ENCODE measurements at regions not wholly inside any gene's neighbourhood (a gene's known extent, or its start where the extent isn't known, plus 50 kb on each side); places are given as distances from the start of the nearest gene placed in this dataset.

GRCh38 chr6:22124756-22125155 lies 172.1 kb downstream of the PRL start:
- no peak overlapping the region for H3K4me2 ChIP-seq (ENCODE audit: insufficient read depth, insufficient read length, low read length)
- no peak overlapping the region for H2BK5ac ChIP-seq (ENCODE audit: insufficient read length, low read length)
- no peak for DNase-seq
- no peak overlapping the region for H2AK5ac ChIP-seq (ENCODE audit: insufficient read length, low read length)
- no CpG with 5 or more reads among the region's 2 CpGs for WGBS (ENCODE audit: extremely low coverage, insufficient read length, low lambda C conversion rate)
- H3K4me1 ChIP-seq (ENCODE audit: insufficient read depth, low read length) = peaks cover 4% of the 10 kb centered on the region; the same call in 1 of the 2 replicates
- Mint-ChIP-seq H3K27me3 (ENCODE audit: low read depth) (no peaks in the 10 kb centered on the region), H3K9me3 (peaks cover 13 to 18% of the 10 kb centered on the region in 2 experiments), H3K4me3 (no peak overlapping the region), H3K36me3 (ENCODE audit: insufficient read depth in 1 of 3, low read depth in 3 of 3) (peaks cover 37 to 45% (median 41%) of the 10 kb centered on the region in 3 experiments), H3K27ac (peak overlapping the region in 2 of 3 experiments; percentile 49 to 70; a peak in 2 of 7 replicates), H3K4me1 (peaks cover 10 to 17% of the 10 kb centered on the region in 2 experiments)
- H2AFZ ChIP-seq (ENCODE audit: low read length) = no peak overlapping the region
- H4K20me1 ChIP-seq (ENCODE audit: control insufficient read depth, insufficient read depth, insufficient read length) = no peaks in the 10 kb centered on the region
- H2BK15ac ChIP-seq (ENCODE audit: low read depth, low read length) = no peak overlapping the region
- H3K23ac ChIP-seq (ENCODE audit: insufficient read length, low read depth, low read length) = no peak overlapping the region
- no peak overlapping the region for H2BK120ac ChIP-seq (ENCODE audit: low read depth, low read length, poor library complexity, severe bottlenecking)
- no peaks in the 10 kb centered on the region for H3K9me3 ChIP-seq (ENCODE audit: control insufficient read depth, low read depth, low read length)
- no peak overlapping the region for H3K27ac ChIP-seq (ENCODE audit: insufficient read length, low read depth, low read length)
- no peak overlapping the region for H4K5ac ChIP-seq (ENCODE audit: insufficient read length, low read depth, low read length)
- H3K79me1 ChIP-seq (ENCODE audit: insufficient read depth, low read depth, low read length, poor library complexity, severe bottlenecking) = no peaks in the 10 kb centered on the region
- TF ChIP-seq CTCF (conservative IDR thresholded peaks at IDR 0.05) = no peak
- no peak overlapping the region for H3K4ac ChIP-seq (ENCODE audit: low read depth, low read length)
- no peak overlapping the region for H2BK12ac ChIP-seq (ENCODE audit: insufficient read length, low read depth, low read length)
- H3K56ac ChIP-seq (ENCODE audit: insufficient read length, low read depth, low read length) = no peak overlapping the region
- no peak overlapping the region for H3T11ph ChIP-seq (ENCODE audit: low read length)
- H4K8ac ChIP-seq (replicated peaks; ENCODE audit: insufficient read length, low read depth, low read length) = no peak overlapping the region
- no peak overlapping the region for H3K14ac ChIP-seq (ENCODE audit: insufficient read depth, low read length)
- no peak overlapping the region for H3K18ac ChIP-seq (ENCODE audit: insufficient read length, low read depth, low read length)
- H3K79me2 ChIP-seq (ENCODE audit: insufficient read depth, low read length) = no peaks in the 10 kb centered on the region
- no peak overlapping the region for H3K9ac ChIP-seq (ENCODE audit: extremely low read depth, insufficient read length, low read length)
- no peak overlapping the region for H4K91ac ChIP-seq (ENCODE audit: insufficient read length, low read depth, low read length)
- no peak overlapping the region for H2BK20ac ChIP-seq (ENCODE audit: low read depth, low read length, poor library complexity, severe bottlenecking)
- no peaks in the 10 kb centered on the region for H3K23me2 ChIP-seq (ENCODE audit: insufficient read length, low read depth, low read length, poor library complexity, severe bottlenecking)
- H3K27me3 ChIP-seq (ENCODE audit: insufficient read depth, low read length) = no peaks in the 10 kb centered on the region
